ENCODE measurements at regions not wholly inside any gene's neighbourhood (a gene's known extent, or its start where the extent isn't known, plus 50 kb on each side); places are given as distances from the start of the nearest gene placed in this dataset.

GRCh38 chr2:106719222-106719621, 166.7 kb downstream of the ST6GAL2 start:
- no peaks in the 10 kb centered on the region for H3K36me3 ChIP-seq (ENCODE audit: insufficient read depth, low read length)
- H3K4me3 ChIP-seq (ENCODE audit: low read depth, low read length, poor library complexity, severe bottlenecking), result no peak overlapping the region
- TF ChIP-seq CTCF (conservative IDR thresholded peaks at IDR 0.05; ENCODE audit: low read length) (no peak), EZH2phosphoT487 (IDR thresholded peaks at IDR 0.05; ENCODE audit: borderline replicate concordance, low read depth, low read length) (no peak)
- H3K4me1 ChIP-seq (ENCODE audit: insufficient read depth, low read length, poor library complexity, severe bottlenecking), result no peaks in the 10 kb centered on the region
- ChIA-PET POLR2A (no interaction called here), CTCF (ENCODE audit: unreplicated experiment) (no interaction called here)
- DNase-seq (ENCODE audit: low spot score), result no peak
- H3K9me3 ChIP-seq (ENCODE audit: low read length), result no peaks in the 10 kb centered on the region
- H3K79me2 ChIP-seq (ENCODE audit: insufficient read depth, low read depth, low read length), result no peaks in the 10 kb centered on the region
- no peak overlapping the region for H3K4me2 ChIP-seq (ENCODE audit: low read length)
- intact Hi-C loops (cut with micrococcal nuclease; ENCODE audit: unreplicated experiment), result no loop called here
- no peak overlapping the region for H3K27ac ChIP-seq (ENCODE audit: low read depth, low read length, poor library complexity, severe bottlenecking)
- no peak overlapping the region for H2AFZ ChIP-seq (ENCODE audit: low read length)
- no peaks in the 10 kb centered on the region for H4K20me1 ChIP-seq (ENCODE audit: insufficient read depth, low read length)
- no TSS peak for BruUV-seq (replicated peaks)
- no peaks in the 10 kb centered on the region for H3K9me2 ChIP-seq (ENCODE audit: insufficient read depth, low read length)

- Histone ChIP-seq H3K4me3 (ENCODE audit: low read depth, low read length, poor library complexity, severe bottlenecking) (no peak overlapping the region), H3K27ac (ENCODE audit: low read depth, low read length, poor library complexity, severe bottlenecking) (no peak overlapping the region), H3K36me3 (ENCODE audit: insufficient read depth, low read length) (no peaks in the 10 kb centered on the region), H3K4me1 (ENCODE audit: insufficient read depth, low read length, poor library complexity, severe bottlenecking) (no peaks in the 10 kb centered on the region), H3K4me2 (ENCODE audit: low read length) (no peak overlapping the region), H4K20me1 (ENCODE audit: insufficient read depth, low read length) (no peaks in the 10 kb centered on the region), H2AFZ (ENCODE audit: low read length) (no peak overlapping the region), H3K79me2 (ENCODE audit: insufficient read depth, low read depth, low read length) (no peaks in the 10 kb centered on the region), H3K9me3 (ENCODE audit: low read length) (no peaks in the 10 kb centered on the region), H3K9me2 (ENCODE audit: insufficient read depth, low read length) (no peaks in the 10 kb centered on the region)
- no peak for DNase-seq (ENCODE audit: low spot score)
- CTCF ChIA-PET (ENCODE audit: unreplicated experiment), result no interaction called here
- BruUV-seq (replicated peaks), result no TSS peak
- POLR2A ChIA-PET, result no interaction called here
- intact Hi-C loops (cut with micrococcal nuclease; ENCODE audit: unreplicated experiment), result no loop called here
- TF ChIP-seq CTCF (conservative IDR thresholded peaks at IDR 0.05; ENCODE audit: low read length), result no peak
- TF ChIP-seq EZH2phosphoT487 (IDR thresholded peaks at IDR 0.05; ENCODE audit: borderline replicate concordance, low read depth, low read length), result no peak
Observed at GRCh38 chr2:106720026-106720425, 165.9 kb downstream of the ST6GAL2 start.

- no peaks in the 10 kb centered on the region for H3K9me3 ChIP-seq (ENCODE audit: low read length)
- no peaks in the 10 kb centered on the region for H3K36me3 ChIP-seq (ENCODE audit: insufficient read depth, low read length)
- no peak overlapping the region for H2AFZ ChIP-seq (ENCODE audit: low read length)
- TF ChIP-seq EZH2phosphoT487 (IDR thresholded peaks at IDR 0.05; ENCODE audit: borderline replicate concordance, low read depth, low read length) (no peak), CTCF (conservative IDR thresholded peaks at IDR 0.05; ENCODE audit: low read length) (no peak)
- POLR2A ChIA-PET, result no interaction called here
- no peaks in the 10 kb centered on the region for H3K79me2 ChIP-seq (ENCODE audit: insufficient read depth, low read depth, low read length)
- no peak overlapping the region for H3K27ac ChIP-seq (ENCODE audit: low read depth, low read length, poor library complexity, severe bottlenecking)
- CTCF ChIA-PET (ENCODE audit: unreplicated experiment), result no interaction called here
- no peak overlapping the region for H3K4me3 ChIP-seq (ENCODE audit: low read depth, low read length, poor library complexity, severe bottlenecking)
- H4K20me1 ChIP-seq (ENCODE audit: insufficient read depth, low read length), result no peaks in the 10 kb centered on the region
- H3K4me2 ChIP-seq (ENCODE audit: low read length), result no peak overlapping the region
- no peak for DNase-seq (ENCODE audit: low spot score)
- H3K4me1 ChIP-seq (ENCODE audit: insufficient read depth, low read length, poor library complexity, severe bottlenecking), result no peaks in the 10 kb centered on the region
- H3K9me2 ChIP-seq (ENCODE audit: insufficient read depth, low read length), result no peaks in the 10 kb centered on the region
- BruUV-seq (replicated peaks), result no TSS peak
- intact Hi-C loops (cut with micrococcal nuclease; ENCODE audit: unreplicated experiment), result no loop called here
Observed at GRCh38 chr2:106724301-106724794, 161.6 kb downstream of the ST6GAL2 start.

All from OCI-LY7 (cell line).